ENCODE measurements at regions not wholly inside any gene's neighbourhood (a gene's known extent, or its start where the extent isn't known, plus 50 kb on each side); places are given as distances from the start of the nearest gene placed in this dataset.

- no peak for TF ChIP-seq CTCF (IDR thresholded peaks at IDR 0.05; ENCODE audit: insufficient read depth, low read depth, low read length, missing control alignments)
- no peak for DNase-seq (ENCODE audit: low read depth)
- H3K4me3 ChIP-seq (ENCODE audit: low read depth, low read length) = no peak overlapping the region
Observed at GRCh38 chr18:51248685-51249084, 51.2 kb upstream of the MEX3C start.

- DNase-seq (ENCODE audit: low read depth) = no peak
- TF ChIP-seq CTCF (IDR thresholded peaks at IDR 0.05; ENCODE audit: insufficient read depth, low read depth, low read length, missing control alignments) = no peak
- H3K4me3 ChIP-seq (ENCODE audit: low read depth, low read length) = no peak overlapping the region
Observed at GRCh38 chr18:51250006-51250405, 52.5 kb upstream of the MEX3C start.

- no peak for TF ChIP-seq CTCF (IDR thresholded peaks at IDR 0.05; ENCODE audit: insufficient read depth, low read depth, low read length, missing control alignments)
- no peak for DNase-seq (ENCODE audit: low read depth)
- H3K4me3 ChIP-seq (ENCODE audit: low read depth, low read length) = no peak overlapping the region
Observed at GRCh38 chr18:51250458-51251024, 53.1 kb upstream of the MEX3C start.

GRCh38 chr18:51251625-51252024, 54.1 kb upstream of the MEX3C start:
- DNase-seq (ENCODE audit: low read depth) = peak; percentile 71
- no peak for TF ChIP-seq CTCF (IDR thresholded peaks at IDR 0.05; ENCODE audit: insufficient read depth, low read depth, low read length, missing control alignments)
- no peak overlapping the region for H3K4me3 ChIP-seq (ENCODE audit: low read depth, low read length)

GRCh38 chr18:51253476-51253875, 56.0 kb upstream of the MEX3C start:
- TF ChIP-seq CTCF (IDR thresholded peaks at IDR 0.05; ENCODE audit: insufficient read depth, low read depth, low read length, missing control alignments) = no peak
- DNase-seq (ENCODE audit: low read depth) = no peak
- no peak overlapping the region for H3K4me3 ChIP-seq (ENCODE audit: low read depth, low read length)

GRCh38 chr18:51255693-51256092, 58.2 kb upstream of the MEX3C start:
- H3K4me3 ChIP-seq (ENCODE audit: low read depth, low read length) = no peak overlapping the region
- no peak for DNase-seq (ENCODE audit: low read depth)
- no peak for TF ChIP-seq CTCF (IDR thresholded peaks at IDR 0.05; ENCODE audit: insufficient read depth, low read depth, low read length, missing control alignments)

- no peak for TF ChIP-seq CTCF (IDR thresholded peaks at IDR 0.05; ENCODE audit: insufficient read depth, low read depth, low read length, missing control alignments)
- H3K4me3 ChIP-seq (ENCODE audit: low read depth, low read length) = no peak overlapping the region
- no peak for DNase-seq (ENCODE audit: low read depth)
Observed at GRCh38 chr18:51257150-51257549, 59.7 kb upstream of the MEX3C start.

Data from GM12865 (cell line).